H1 (cell line): ENCODE measurements at regions not wholly inside any gene's neighbourhood (a gene's known extent, or its start where the extent isn't known, plus 50 kb on each side); places are given as distances from the start of the nearest gene placed in this dataset.

Experiments used
- CTCF ChIA-PET: fragments of 300-600 bp; sonication (Branson Sonifier 250); formaldehyde crosslinking; loops from one replicate; lab custom pipeline; 2021; ENCODE audit not compliant: partially characterized antibody; lab: Charles Lee
- POLR2A ChIA-PET: fragments of 300-600 bp; sonication (Branson Sonifier 250); formaldehyde crosslinking; loops from one replicate; lab custom pipeline; 2021; ENCODE audit warnings: inconsistent platforms; ENCODE audit not compliant: partially characterized antibody; lab: Charles Lee
- DNase-seq, 2 experiments: peaks; one replicate each; pipeline versions ENCODE4 v3.0.0 to v3.0.0-alpha.2; 2010 to 2022; ENCODE audit warnings: low spot score in 2 of 2, low read depth in 1 of 2, mixed read lengths in 1 of 2
- FAIRE-seq: peaks from 2 replicates; lab custom pipeline; 2011; peaks lifted over from hg19 to GRCh38; lab: Jason Lieb, UNC
- H2AFZ ChIP-seq: 2 replicates; pipeline ENCODE4 v1.8.1; 2012; ENCODE audit warnings: low read length, inconsistent platforms
- H2AK5ac ChIP-seq: 2 replicates; pipeline ENCODE4 v1.6.1; 2013; ENCODE audit warnings: low read depth, low read length
- H2BK120ac ChIP-seq: replicated peaks from 2 replicates; pipeline ENCODE3; 2013; ENCODE audit warnings: low read depth, low read length, inconsistent platforms
- H2BK12ac ChIP-seq: 2 replicates; pipeline ENCODE4 v1.6.1; 2013; ENCODE audit warnings: low read depth, low read length
- H2BK15ac ChIP-seq: 2 replicates; pipeline ENCODE4 v1.6.1; 2013; ENCODE audit warnings: low read length
- H2BK20ac ChIP-seq: 2 replicates; pipeline ENCODE4 v1.6.1; 2013; ENCODE audit warnings: low read length
- H2BK5ac ChIP-seq: 2 replicates; pipeline ENCODE4 v1.6.1; 2013; ENCODE audit warnings: low read depth, low read length
- H3K14ac ChIP-seq: 2 replicates; pipeline ENCODE4 v1.6.1; 2013; ENCODE audit warnings: inconsistent platforms; ENCODE audit not compliant: insufficient read length
- H3K18ac ChIP-seq: 2 replicates; pipeline ENCODE4 v1.6.1; 2013; ENCODE audit warnings: low read length; ENCODE audit errors: extremely low read depth
- H3K23ac ChIP-seq: 2 replicates; pipeline ENCODE4 v1.6.1; 2013; ENCODE audit warnings: inconsistent platforms; ENCODE audit not compliant: insufficient read length
- H3K23me2 ChIP-seq: 2 replicates; pipeline ENCODE4 v1.6.1; 2013; ENCODE audit warnings: low read depth, low read length
- H3K27ac ChIP-seq: 2 replicates; pipeline ENCODE4 v1.6.1; 2011; ENCODE audit warnings: low read depth, low read length, inconsistent platforms
- H3K27me3 ChIP-seq, 4 experiments: replicated peaks in 1 of 4; 1 replicate in 1 of 4; 2 replicates in 3 of 4; pipeline versions ENCODE4 v1.6.1 to v1.8.1; 2011 to 2013; ENCODE audit warnings: low read length in 3 of 4, mild to moderate bottlenecking in 3 of 4, inconsistent platforms in 2 of 4, mixed read lengths in 2 of 4, moderate library complexity in 1 of 4; ENCODE audit not compliant: control insufficient read depth in 3 of 4, insufficient read depth in 3 of 4; ENCODE audit errors: extremely low read depth in 1 of 4
- H3K36me3 ChIP-seq, 4 experiments: 2 replicates each; pipeline versions ENCODE4 v1.6.1 to v1.8.1; 2011 to 2013; ENCODE audit warnings: mild to moderate bottlenecking in 4 of 4, low read length in 3 of 4, moderate library complexity in 2 of 4, control low read depth in 1 of 4, inconsistent platforms in 1 of 4; ENCODE audit not compliant: insufficient read depth in 4 of 4, control insufficient read depth in 2 of 4
- H3K4ac ChIP-seq: replicated peaks from 2 replicates; pipeline ENCODE3; 2013; ENCODE audit warnings: low read length, low read depth, mixed read lengths, inconsistent platforms; ENCODE audit not compliant: insufficient read length
- H3K4me1 ChIP-seq, 4 experiments: replicated peaks in 1 of 4; 1 replicate in 1 of 4; 2 replicates in 3 of 4; pipeline versions ENCODE4 v1.6.1 to v1.8.1; 2011 to 2013; ENCODE audit warnings: low read length in 3 of 4, inconsistent platforms in 2 of 4, mixed read lengths in 1 of 4; ENCODE audit not compliant: insufficient read depth in 4 of 4, control insufficient read depth in 3 of 4
- H3K4me2 ChIP-seq, 2 experiments: 2 replicates each; pipeline versions ENCODE4 v1.6.1 to v1.8.1; 2011 to 2013; ENCODE audit warnings: low read depth in 2 of 2, low read length in 2 of 2, control low read depth in 1 of 2, inconsistent platforms in 1 of 2, mild to moderate bottlenecking in 1 of 2; ENCODE audit not compliant: insufficient read depth in 1 of 2
- H3K4me3 ChIP-seq, 4 experiments: fragments of 200-600, 300-600 bp in 1 of 4; sonication (generic), shearing (Covaris generic), sonication (Bioruptor Twin) in 1 of 4; 2 replicates each; pipeline versions ENCODE4 v1.5.1 to v1.8.1; 2011 to 2016; ENCODE audit warnings: low read length in 4 of 4, low read depth in 3 of 4, control low read depth in 2 of 4, inconsistent platforms in 2 of 4, mild to moderate bottlenecking in 2 of 4, mixed read lengths in 1 of 4, moderate library complexity in 1 of 4; ENCODE audit not compliant: insufficient read depth in 2 of 4; ENCODE audit errors: extremely low read depth in 1 of 4
- H3K56ac ChIP-seq: replicated peaks from 2 replicates; pipeline ENCODE3; 2013; ENCODE audit warnings: low read depth, mild to moderate bottlenecking, mixed read lengths, low read length, inconsistent platforms; ENCODE audit not compliant: insufficient read length
- H3K79me1 ChIP-seq: 2 replicates; pipeline ENCODE4 v1.6.1; 2013; ENCODE audit warnings: low read depth, low read length, control low read depth
- H3K79me2 ChIP-seq, 2 experiments: 2 replicates each; pipeline versions ENCODE4 v1.6.1 to v1.8.1; 2012 to 2013; ENCODE audit warnings: low read length in 2 of 2, mild to moderate bottlenecking in 2 of 2, inconsistent platforms in 1 of 2; ENCODE audit not compliant: insufficient read depth in 2 of 2, control insufficient read depth in 1 of 2
- H3K9ac ChIP-seq, 4 experiments: replicated peaks in 1 of 4; 1 replicate in 1 of 4; 2 replicates in 3 of 4; pipeline versions ENCODE4 v1.6.1 to v1.8.1; 2011 to 2013; ENCODE audit warnings: low read depth in 3 of 4, low read length in 3 of 4, control low read depth in 2 of 4, mild to moderate bottlenecking in 2 of 4, moderate library complexity in 2 of 4, inconsistent platforms in 1 of 4; ENCODE audit errors: extremely low read depth in 1 of 4
- H3K9me3 ChIP-seq, 2 experiments: 2 replicates each; pipeline versions ENCODE4 v1.6.1 to v1.8.1; 2012 to 2013; ENCODE audit warnings: mild to moderate bottlenecking in 2 of 2, moderate library complexity in 2 of 2, control low read depth in 1 of 2, inconsistent platforms in 1 of 2, low read depth in 1 of 2, low read length in 1 of 2, mixed read lengths in 1 of 2; ENCODE audit not compliant: insufficient read depth in 2 of 2
- H4K20me1 ChIP-seq, 2 experiments: replicated peaks in 1 of 2; 2 replicates each; pipeline versions ENCODE3 to v1.8.1; 2011 to 2013; ENCODE audit warnings: inconsistent platforms in 2 of 2, low read length in 2 of 2, mild to moderate bottlenecking in 1 of 2; ENCODE audit not compliant: insufficient read depth in 2 of 2, control insufficient read depth in 1 of 2
- H4K5ac ChIP-seq: 2 replicates; pipeline ENCODE4 v1.6.1; 2013; ENCODE audit warnings: low read length, low read depth, mixed read lengths, inconsistent platforms; ENCODE audit not compliant: insufficient read length
- H4K8ac ChIP-seq: 2 replicates; pipeline ENCODE4 v1.8.0; 2013; ENCODE audit warnings: mild to moderate bottlenecking, moderate library complexity, low read length, inconsistent platforms; ENCODE audit not compliant: insufficient read depth; ENCODE audit errors: extremely low read depth
- H4K91ac ChIP-seq: replicated peaks from 2 replicates; pipeline ENCODE3; 2013; ENCODE audit warnings: low read length, mixed read lengths, inconsistent platforms; ENCODE audit not compliant: insufficient read length
- WGBS, 2 experiments: shearing (Covaris generic) in 1 of 2; methylation state at CpG; one replicate each; pipeline versions ENCODE4 v1.1.6 to v1.1.7; 2013 to 2015; ENCODE audit warnings: low lambda C conversion rate in 2 of 2, mixed read lengths in 2 of 2, inconsistent platforms in 1 of 2, low coverage in 1 of 2, missing lambda C conversion rate in 1 of 2; ENCODE audit not compliant: insufficient replicate concordance in 2 of 2, insufficient coverage in 1 of 2, insufficient read length in 1 of 2; ENCODE audit errors: extremely low coverage in 1 of 2, missing lambda C conversion rate in 1 of 2; 5-methylcytosine and 5-hydroxymethylcytosine counted together

DNA sequence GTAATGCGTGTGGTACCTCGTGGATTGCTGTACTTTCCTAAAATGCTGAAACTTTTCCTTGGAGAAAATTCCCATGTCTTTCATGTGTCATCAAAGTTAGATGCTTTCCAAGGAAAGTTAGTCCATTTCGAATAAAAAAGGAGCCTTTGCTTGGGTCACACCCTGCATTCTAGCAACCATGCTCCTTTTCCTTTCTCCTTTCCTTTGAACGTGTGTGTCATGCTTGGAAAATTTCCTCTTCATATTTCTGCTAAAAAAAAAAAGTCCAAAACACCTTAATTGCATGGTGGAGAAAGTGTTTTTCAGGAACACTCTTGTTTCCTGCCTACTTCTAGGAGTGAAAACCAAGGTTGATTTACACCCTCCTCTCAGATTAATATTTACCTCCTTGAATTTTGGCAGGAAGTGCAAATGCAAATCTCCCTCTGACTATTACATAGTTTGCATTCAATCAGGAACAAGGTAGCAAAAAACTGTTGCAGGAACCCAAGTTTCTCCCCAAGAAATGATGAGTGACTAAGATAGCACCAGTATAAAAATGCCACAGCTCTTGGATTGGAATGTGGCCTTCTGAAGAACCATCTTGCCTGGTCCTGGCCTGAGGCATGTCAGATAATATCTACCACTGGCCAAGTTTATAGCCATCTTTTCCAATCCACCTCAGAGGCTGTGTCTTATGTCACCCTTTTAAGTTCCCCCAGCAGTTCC is 590.6 kb downstream of the QKI start:
- Histone ChIP-seq H2BK12ac (no peak overlapping the region), H3K36me3 (no peaks in the 10 kb centered on the region), H3K27me3 (no peaks in the 10 kb centered on the region), H2AFZ (no peak overlapping the region), H2AK5ac (no peak overlapping the region), H3K27ac (no peak overlapping the region), H2BK5ac (no peak overlapping the region), H3K79me1 (no peaks in the 10 kb centered on the region), H2BK15ac (no peak overlapping the region), H3K4me1 (no peaks in the 10 kb centered on the region), H4K91ac (no peak overlapping the region), H3K9ac (no peak overlapping the region), H4K8ac (no peak overlapping the region), H4K5ac (no peak overlapping the region), H2BK120ac (no peak overlapping the region), H3K4ac (no peak overlapping the region), H3K23ac (no peak overlapping the region), H3K56ac (no peak overlapping the region), H3K23me2 (no peaks in the 10 kb centered on the region; the same call in 1 of the 2 replicates), H3K18ac (no peak overlapping the region), H3K79me2 (no peaks in the 10 kb centered on the region), H2BK20ac (no peak overlapping the region), H3K9me3 (no peaks in the 10 kb centered on the region), H3K14ac (no peak overlapping the region), H3K4me3 (no peak overlapping the region), H4K20me1 (no peaks in the 10 kb centered on the region), H3K4me2 (no peak overlapping the region)
- FAIRE-seq (no peak), DNase-seq (no peak)
- 66% methylated on average over 4 of the region's 4 CpGs; no CpG with 5 or more reads in 1 of the 2 experiments for WGBS, 2 experiments
- ChIA-PET POLR2A (no interaction called here), CTCF (no interaction called here)
